GM23338 (cell line): ENCODE measurements at regions not wholly inside any gene's neighbourhood (a gene's known extent, or its start where the extent isn't known, plus 50 kb on each side); places are given as distances from the start of the nearest gene placed in this dataset.

Source experiments
- ATAC-seq: fragments of 200-7000 bp; cut with Tn5 transposase; 3 replicates; pipeline ENCODE4 v1.9.1; 2020
- DNase-seq: peaks from one replicate; pipeline ENCODE4 v3.0.0-alpha.2; 2015; ENCODE audit warnings: low spot score
- H2AFZ ChIP-seq: fragments of 200-600 bp; sonication (generic); 2 replicates; pipeline ENCODE4 v1.8.0; 2016; ENCODE audit warnings: antibody characterized with exemption, mild to moderate bottlenecking, moderate library complexity
- H3F3A ChIP-seq: fragments of 200-600 bp; sonication (generic); replicated peaks from 2 replicates; pipeline ENCODE4 v1.8.0; 2017; ENCODE audit warnings: antibody characterized with exemption, mixed run types, low read depth
- H3K27ac ChIP-seq: fragments of 200-600 bp; sonication (generic); 2 replicates; pipeline ENCODE4 v1.6.1; 2016; ENCODE audit warnings: low read depth
- H3K27me3 ChIP-seq: fragments of 200-600 bp; sonication (generic); 2 replicates; pipeline ENCODE4 v1.8.0; 2016; ENCODE audit warnings: mild to moderate bottlenecking, mixed run types, moderate library complexity; ENCODE audit not compliant: insufficient read depth
- H3K36me3 ChIP-seq: fragments of 200-600 bp; sonication (generic); 2 replicates; pipeline ENCODE4 v1.8.0; 2016; ENCODE audit warnings: mild to moderate bottlenecking; ENCODE audit not compliant: insufficient read depth
- H3K4me1 ChIP-seq: fragments of 200-600 bp; sonication (generic); 2 replicates; pipeline ENCODE4 v1.8.0; 2016; ENCODE audit warnings: mild to moderate bottlenecking, moderate library complexity; ENCODE audit not compliant: insufficient read depth
- H3K4me2 ChIP-seq: fragments of 200-600 bp; sonication (generic); 2 replicates; pipeline ENCODE4 v1.7.1; 2017; ENCODE audit warnings: mixed run types
- H3K4me3 ChIP-seq: fragments of 200-600 bp; sonication (generic); 2 replicates; pipeline ENCODE4 v1.6.1; 2016; ENCODE audit warnings: mixed run types
- H3K79me2 ChIP-seq: fragments of 200-600 bp; sonication (generic); replicated peaks from 2 replicates; pipeline ENCODE4 v1.8.0; 2017; ENCODE audit warnings: mild to moderate bottlenecking; ENCODE audit not compliant: insufficient read depth
- H3K9me2 ChIP-seq: fragments of 200-600 bp; sonication (generic); 2 replicates; pipeline ENCODE4 v1.8.0; 2017; ENCODE audit not compliant: insufficient read depth
- H4K20me1 ChIP-seq: fragments of 200-600 bp; sonication (generic); replicated peaks from 2 replicates; pipeline ENCODE4 v1.8.0; 2017; ENCODE audit warnings: mild to moderate bottlenecking; ENCODE audit not compliant: insufficient read depth
- H3K27ac Mint-ChIP-seq: 2 replicates; pipeline ENCODE4 v1.8.0; 2020; ENCODE audit warnings: inconsistent platforms, mild to moderate bottlenecking, moderate library complexity, mixed read lengths
- H3K27me3 Mint-ChIP-seq: 3 replicates; pipeline ENCODE4 v1.8.0; 2022; ENCODE audit warnings: low read depth, mild to moderate bottlenecking, moderate library complexity, mixed read lengths, inconsistent platforms; ENCODE audit not compliant: insufficient read depth, poor library complexity
- H3K36me3 Mint-ChIP-seq: 3 replicates; pipeline ENCODE4 v1.8.0; 2021; ENCODE audit warnings: low read depth, mild to moderate bottlenecking, inconsistent platforms, moderate library complexity, mixed read lengths
- H3K4me1 Mint-ChIP-seq: 3 replicates; pipeline ENCODE4 v1.8.0; 2020; ENCODE audit warnings: mild to moderate bottlenecking, inconsistent platforms, mixed read lengths
- H3K4me3 Mint-ChIP-seq: 3 replicates; pipeline ENCODE4 v1.8.0; 2021; ENCODE audit warnings: moderate library complexity, mild to moderate bottlenecking, inconsistent platforms, mixed read lengths
- H3K9me3 Mint-ChIP-seq: 3 replicates; pipeline ENCODE4 v1.8.0; 2020; ENCODE audit warnings: moderate library complexity, mild to moderate bottlenecking, inconsistent platforms, mixed read lengths
- CREB1 ChIP-seq: fragments of 250-450 bp; sonication (Bioruptor Pico); IDR thresholded peaks from 2 replicates; pipeline ENCODE4 v1.5.0; 2020; ENCODE audit warnings: low read depth, mild to moderate bottlenecking, moderate library complexity
- EZH2 ChIP-seq: fragments of 200-600 bp; sonication (generic); IDR thresholded peaks from one replicate; pipeline ENCODE4 v1.8.0; 2017; ENCODE audit warnings: antibody characterized with exemption, mild to moderate bottlenecking, low read depth; ENCODE audit not compliant: unreplicated experiment
- EZH2phosphoT487 ChIP-seq: fragments of 200-600 bp; sonication (generic); IDR thresholded peaks from one replicate; pipeline ENCODE4 v1.8.1; 2018; ENCODE audit warnings: antibody characterized with exemption; ENCODE audit not compliant: unreplicated experiment
- JUNB ChIP-seq: IDR thresholded peaks from one replicate; pipeline ENCODE4 v1.6.1; 2016; ENCODE audit warnings: antibody characterized with exemption; ENCODE audit not compliant: unreplicated experiment
- NANOG ChIP-seq: IDR thresholded peaks from 2 replicates; pipeline ENCODE4 v1.6.1; 2016; ENCODE audit warnings: antibody characterized with exemption, borderline replicate concordance
- POLR2AphosphoS5 ChIP-seq: IDR thresholded peaks from 2 replicates; pipeline ENCODE4 v1.6.1; 2016; ENCODE audit warnings: antibody characterized with exemption, low read depth
- STAT1 ChIP-seq: IDR thresholded peaks from one replicate; pipeline ENCODE4 v1.6.1; 2016; ENCODE audit warnings: antibody characterized with exemption; ENCODE audit not compliant: unreplicated experiment
- ZNF114 ChIP-seq: fragments of 250-450 bp; sonication (Bioruptor Pico); IDR thresholded peaks from 2 replicates; pipeline ENCODE4 v1.5.0; 2020; ENCODE audit warnings: mild to moderate bottlenecking, moderate library complexity
- ZNF331 ChIP-seq: fragments of 250-450 bp; sonication (Bioruptor Pico); IDR thresholded peaks from 2 replicates; pipeline ENCODE4 v1.5.0; 2020; ENCODE audit warnings: low read depth, mild to moderate bottlenecking, moderate library complexity
- TF ChIP-seq, protein P1 (sequence below): IDR thresholded peaks from one replicate; pipeline ENCODE4 v1.6.1; 2018; ENCODE audit warnings: antibody characterized with exemption; ENCODE audit not compliant: unreplicated experiment
- TF ChIP-seq, protein P2 (sequence below): fragments of 250-450 bp; sonication (Bioruptor Pico); IDR thresholded peaks from 2 replicates; pipeline ENCODE4 v1.5.0; 2020; ENCODE audit warnings: mild to moderate bottlenecking, moderate library complexity
- TF ChIP-seq, protein P3 (sequence below): IDR thresholded peaks from 2 replicates; pipeline ENCODE4 v1.6.1; 2016; ENCODE audit warnings: antibody characterized with exemption
- TF ChIP-seq, protein P4 (sequence below), 2 experiments: fragments of 200-600 bp in 1 of 2; sonication (generic) in 1 of 2; conservative IDR thresholded peaks; 2 replicates each; pipeline versions ENCODE4 v1.5.1 to v1.6.1; 2016 to 2017; ENCODE audit warnings: antibody characterized with exemption in 2 of 2, low read depth in 2 of 2, mild to moderate bottlenecking in 2 of 2, moderate library complexity in 1 of 2

DNA sequence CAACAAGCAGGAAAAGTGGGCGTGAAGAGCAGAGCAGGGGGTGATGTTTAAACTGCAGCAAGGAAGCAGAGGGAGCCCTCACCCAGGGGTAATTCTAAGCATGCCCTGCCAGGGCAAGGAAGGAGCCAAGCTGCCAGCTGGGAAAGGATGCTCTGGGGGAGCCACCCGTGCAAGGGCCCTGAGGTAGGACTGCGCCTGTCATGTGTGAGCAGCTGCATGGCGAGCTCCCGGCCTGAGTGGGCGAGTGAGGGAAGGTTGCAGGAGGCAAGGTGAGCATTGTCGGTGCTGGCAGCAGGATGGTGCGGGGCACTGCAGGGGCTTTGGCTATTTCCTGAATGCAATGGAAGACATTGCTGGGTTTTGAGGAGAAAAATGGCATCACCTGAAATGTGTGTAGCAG is 107.2 kb downstream of the COPS8 start:
- no peaks in the 10 kb centered on the region for H3K27me3 ChIP-seq
- no peak overlapping the region for H3K4me3 ChIP-seq
- Mint-ChIP-seq H3K27ac (no peak overlapping the region), H3K9me3 (peaks cover 8% of the 10 kb centered on the region), H3K36me3 (no peaks in the 10 kb centered on the region), H3K4me3 (no peak overlapping the region), H3K27me3 (peaks cover 4% of the 10 kb centered on the region), H3K4me1 (peaks cover 13% of the 10 kb centered on the region)
- TF ChIP-seq ZNF331 (CRISPR knock-in tag) (no peak), EZH2 (no peak), CREB1 (no peak), STAT1 (no peak), EZH2phosphoT487 (no peak), POLR2AphosphoS5 (no peak), NANOG (no peak), JUNB (no peak), ZNF114 (CRISPR knock-in tag) (no peak)
- TF ChIP-seq, protein P1, sequence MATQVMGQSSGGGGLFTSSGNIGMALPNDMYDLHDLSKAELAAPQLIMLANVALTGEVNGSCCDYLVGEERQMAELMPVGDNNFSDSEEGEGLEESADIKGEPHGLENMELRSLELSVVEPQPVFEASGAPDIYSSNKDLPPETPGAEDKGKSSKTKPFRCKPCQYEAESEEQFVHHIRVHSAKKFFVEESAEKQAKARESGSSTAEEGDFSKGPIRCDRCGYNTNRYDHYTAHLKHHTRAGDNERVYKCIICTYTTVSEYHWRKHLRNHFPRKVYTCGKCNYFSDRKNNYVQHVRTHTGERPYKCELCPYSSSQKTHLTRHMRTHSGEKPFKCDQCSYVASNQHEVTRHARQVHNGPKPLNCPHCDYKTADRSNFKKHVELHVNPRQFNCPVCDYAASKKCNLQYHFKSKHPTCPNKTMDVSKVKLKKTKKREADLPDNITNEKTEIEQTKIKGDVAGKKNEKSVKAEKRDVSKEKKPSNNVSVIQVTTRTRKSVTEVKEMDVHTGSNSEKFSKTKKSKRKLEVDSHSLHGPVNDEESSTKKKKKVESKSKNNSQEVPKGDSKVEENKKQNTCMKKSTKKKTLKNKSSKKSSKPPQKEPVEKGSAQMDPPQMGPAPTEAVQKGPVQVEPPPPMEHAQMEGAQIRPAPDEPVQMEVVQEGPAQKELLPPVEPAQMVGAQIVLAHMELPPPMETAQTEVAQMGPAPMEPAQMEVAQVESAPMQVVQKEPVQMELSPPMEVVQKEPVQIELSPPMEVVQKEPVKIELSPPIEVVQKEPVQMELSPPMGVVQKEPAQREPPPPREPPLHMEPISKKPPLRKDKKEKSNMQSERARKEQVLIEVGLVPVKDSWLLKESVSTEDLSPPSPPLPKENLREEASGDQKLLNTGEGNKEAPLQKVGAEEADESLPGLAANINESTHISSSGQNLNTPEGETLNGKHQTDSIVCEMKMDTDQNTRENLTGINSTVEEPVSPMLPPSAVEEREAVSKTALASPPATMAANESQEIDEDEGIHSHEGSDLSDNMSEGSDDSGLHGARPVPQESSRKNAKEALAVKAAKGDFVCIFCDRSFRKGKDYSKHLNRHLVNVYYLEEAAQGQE, result no peak
- TF ChIP-seq, protein P2, sequence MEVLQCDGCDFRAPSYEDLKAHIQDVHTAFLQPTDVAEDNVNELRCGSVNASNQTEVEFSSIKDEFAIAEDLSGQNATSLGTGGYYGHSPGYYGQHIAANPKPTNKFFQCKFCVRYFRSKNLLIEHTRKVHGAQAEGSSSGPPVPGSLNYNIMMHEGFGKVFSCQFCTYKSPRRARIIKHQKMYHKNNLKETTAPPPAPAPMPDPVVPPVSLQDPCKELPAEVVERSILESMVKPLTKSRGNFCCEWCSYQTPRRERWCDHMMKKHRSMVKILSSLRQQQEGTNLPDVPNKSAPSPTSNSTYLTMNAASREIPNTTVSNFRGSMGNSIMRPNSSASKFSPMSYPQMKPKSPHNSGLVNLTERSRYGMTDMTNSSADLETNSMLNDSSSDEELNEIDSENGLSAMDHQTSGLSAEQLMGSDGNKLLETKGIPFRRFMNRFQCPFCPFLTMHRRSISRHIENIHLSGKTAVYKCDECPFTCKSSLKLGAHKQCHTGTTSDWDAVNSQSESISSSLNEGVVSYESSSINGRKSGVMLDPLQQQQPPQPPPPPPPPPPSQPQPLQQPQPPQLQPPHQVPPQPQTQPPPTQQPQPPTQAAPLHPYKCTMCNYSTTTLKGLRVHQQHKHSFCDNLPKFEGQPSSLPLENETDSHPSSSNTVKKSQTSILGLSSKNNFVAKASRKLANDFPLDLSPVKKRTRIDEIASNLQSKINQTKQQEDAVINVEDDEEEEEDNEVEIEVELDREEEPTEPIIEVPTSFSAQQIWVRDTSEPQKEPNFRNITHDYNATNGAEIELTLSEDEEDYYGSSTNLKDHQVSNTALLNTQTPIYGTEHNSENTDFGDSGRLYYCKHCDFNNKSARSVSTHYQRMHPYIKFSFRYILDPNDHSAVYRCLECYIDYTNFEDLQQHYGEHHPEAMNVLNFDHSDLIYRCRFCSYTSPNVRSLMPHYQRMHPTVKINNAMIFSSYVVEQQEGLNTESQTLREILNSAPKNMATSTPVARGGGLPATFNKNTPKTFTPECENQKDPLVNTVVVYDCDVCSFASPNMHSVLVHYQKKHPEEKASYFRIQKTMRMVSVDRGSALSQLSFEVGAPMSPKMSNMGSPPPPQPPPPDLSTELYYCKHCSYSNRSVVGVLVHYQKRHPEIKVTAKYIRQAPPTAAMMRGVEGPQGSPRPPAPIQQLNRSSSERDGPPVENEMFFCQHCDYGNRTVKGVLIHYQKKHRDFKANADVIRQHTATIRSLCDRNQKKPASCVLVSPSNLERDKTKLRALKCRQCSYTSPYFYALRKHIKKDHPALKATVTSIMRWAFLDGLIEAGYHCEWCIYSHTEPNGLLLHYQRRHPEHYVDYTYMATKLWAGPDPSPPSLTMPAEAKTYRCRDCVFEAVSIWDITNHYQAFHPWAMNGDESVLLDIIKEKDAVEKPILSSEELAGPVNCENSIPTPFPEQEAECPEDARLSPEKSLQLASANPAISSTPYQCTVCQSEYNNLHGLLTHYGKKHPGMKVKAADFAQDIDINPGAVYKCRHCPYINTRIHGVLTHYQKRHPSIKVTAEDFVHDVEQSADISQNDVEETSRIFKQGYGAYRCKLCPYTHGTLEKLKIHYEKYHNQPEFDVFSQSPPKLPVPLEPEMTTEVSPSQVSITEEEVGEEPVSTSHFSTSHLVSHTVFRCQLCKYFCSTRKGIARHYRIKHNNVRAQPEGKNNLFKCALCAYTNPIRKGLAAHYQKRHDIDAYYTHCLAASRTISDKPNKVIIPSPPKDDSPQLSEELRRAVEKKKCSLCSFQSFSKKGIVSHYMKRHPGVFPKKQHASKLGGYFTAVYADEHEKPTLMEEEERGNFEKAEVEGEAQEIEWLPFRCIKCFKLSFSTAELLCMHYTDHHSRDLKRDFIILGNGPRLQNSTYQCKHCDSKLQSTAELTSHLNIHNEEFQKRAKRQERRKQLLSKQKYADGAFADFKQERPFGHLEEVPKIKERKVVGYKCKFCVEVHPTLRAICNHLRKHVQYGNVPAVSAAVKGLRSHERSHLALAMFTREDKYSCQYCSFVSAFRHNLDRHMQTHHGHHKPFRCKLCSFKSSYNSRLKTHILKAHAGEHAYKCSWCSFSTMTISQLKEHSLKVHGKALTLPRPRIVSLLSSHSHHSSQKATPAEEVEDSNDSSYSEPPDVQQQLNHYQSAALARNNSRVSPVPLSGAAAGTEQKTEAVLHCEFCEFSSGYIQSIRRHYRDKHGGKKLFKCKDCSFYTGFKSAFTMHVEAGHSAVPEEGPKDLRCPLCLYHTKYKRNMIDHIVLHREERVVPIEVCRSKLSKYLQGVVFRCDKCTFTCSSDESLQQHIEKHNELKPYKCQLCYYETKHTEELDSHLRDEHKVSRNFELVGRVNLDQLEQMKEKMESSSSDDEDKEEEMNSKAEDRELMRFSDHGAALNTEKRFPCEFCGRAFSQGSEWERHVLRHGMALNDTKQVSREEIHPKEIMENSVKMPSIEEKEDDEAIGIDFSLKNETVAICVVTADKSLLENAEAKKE (CRISPR knock-in tag), result no peak
- TF ChIP-seq, protein P3, sequence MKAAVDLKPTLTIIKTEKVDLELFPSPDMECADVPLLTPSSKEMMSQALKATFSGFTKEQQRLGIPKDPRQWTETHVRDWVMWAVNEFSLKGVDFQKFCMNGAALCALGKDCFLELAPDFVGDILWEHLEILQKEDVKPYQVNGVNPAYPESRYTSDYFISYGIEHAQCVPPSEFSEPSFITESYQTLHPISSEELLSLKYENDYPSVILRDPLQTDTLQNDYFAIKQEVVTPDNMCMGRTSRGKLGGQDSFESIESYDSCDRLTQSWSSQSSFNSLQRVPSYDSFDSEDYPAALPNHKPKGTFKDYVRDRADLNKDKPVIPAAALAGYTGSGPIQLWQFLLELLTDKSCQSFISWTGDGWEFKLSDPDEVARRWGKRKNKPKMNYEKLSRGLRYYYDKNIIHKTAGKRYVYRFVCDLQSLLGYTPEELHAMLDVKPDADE, result no peak
- TF ChIP-seq, protein P4, sequence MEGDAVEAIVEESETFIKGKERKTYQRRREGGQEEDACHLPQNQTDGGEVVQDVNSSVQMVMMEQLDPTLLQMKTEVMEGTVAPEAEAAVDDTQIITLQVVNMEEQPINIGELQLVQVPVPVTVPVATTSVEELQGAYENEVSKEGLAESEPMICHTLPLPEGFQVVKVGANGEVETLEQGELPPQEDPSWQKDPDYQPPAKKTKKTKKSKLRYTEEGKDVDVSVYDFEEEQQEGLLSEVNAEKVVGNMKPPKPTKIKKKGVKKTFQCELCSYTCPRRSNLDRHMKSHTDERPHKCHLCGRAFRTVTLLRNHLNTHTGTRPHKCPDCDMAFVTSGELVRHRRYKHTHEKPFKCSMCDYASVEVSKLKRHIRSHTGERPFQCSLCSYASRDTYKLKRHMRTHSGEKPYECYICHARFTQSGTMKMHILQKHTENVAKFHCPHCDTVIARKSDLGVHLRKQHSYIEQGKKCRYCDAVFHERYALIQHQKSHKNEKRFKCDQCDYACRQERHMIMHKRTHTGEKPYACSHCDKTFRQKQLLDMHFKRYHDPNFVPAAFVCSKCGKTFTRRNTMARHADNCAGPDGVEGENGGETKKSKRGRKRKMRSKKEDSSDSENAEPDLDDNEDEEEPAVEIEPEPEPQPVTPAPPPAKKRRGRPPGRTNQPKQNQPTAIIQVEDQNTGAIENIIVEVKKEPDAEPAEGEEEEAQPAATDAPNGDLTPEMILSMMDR (conservative IDR thresholded peaks at IDR 0.05; ENCODE audit: low read depth in 2 of 2), result no peak
- H3K4me2 ChIP-seq, result no peak overlapping the region
- H3K27ac ChIP-seq, result no peak overlapping the region
- H3K36me3 ChIP-seq, result peaks cover 4% of the 10 kb centered on the region; the same call in 1 of the 2 replicates
- no peaks in the 10 kb centered on the region for H3K79me2 ChIP-seq
- H3K9me2 ChIP-seq, result peaks cover 23% of the 10 kb centered on the region
- ATAC-seq, result no peak
- H2AFZ ChIP-seq, result no peak overlapping the region
- H3K4me1 ChIP-seq, result peaks cover 16% of the 10 kb centered on the region
- H4K20me1 ChIP-seq, result no peaks in the 10 kb centered on the region
- no peaks in the 10 kb centered on the region for H3F3A ChIP-seq
- DNase-seq, result no peak
